ENCODE measurements at regions not wholly inside any gene's neighbourhood (a gene's known extent, or its start where the extent isn't known, plus 50 kb on each side); places are given as distances from the start of the nearest gene placed in this dataset.

DNA sequence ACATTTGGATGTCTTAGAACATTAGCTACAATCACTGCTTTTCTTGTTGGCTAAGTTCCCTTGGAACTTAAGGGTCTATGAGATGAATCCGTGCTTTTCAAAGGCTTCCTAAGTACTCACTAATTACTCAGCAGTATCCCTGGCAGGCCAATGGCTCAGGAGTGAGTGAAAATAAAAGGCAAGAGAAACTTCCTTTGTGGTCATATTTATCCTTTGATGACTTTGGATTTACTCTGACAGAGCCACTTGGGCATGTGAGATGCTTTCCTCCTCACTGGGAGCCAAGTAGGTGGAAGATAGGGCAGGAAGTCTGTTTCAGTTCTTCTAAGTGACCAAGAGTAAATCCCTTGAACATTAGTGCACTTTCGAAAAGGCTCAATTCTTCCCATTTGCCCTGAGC, 224.3 kb upstream of the FOXA2 start:
- TF ChIP-seq, protein P1, sequence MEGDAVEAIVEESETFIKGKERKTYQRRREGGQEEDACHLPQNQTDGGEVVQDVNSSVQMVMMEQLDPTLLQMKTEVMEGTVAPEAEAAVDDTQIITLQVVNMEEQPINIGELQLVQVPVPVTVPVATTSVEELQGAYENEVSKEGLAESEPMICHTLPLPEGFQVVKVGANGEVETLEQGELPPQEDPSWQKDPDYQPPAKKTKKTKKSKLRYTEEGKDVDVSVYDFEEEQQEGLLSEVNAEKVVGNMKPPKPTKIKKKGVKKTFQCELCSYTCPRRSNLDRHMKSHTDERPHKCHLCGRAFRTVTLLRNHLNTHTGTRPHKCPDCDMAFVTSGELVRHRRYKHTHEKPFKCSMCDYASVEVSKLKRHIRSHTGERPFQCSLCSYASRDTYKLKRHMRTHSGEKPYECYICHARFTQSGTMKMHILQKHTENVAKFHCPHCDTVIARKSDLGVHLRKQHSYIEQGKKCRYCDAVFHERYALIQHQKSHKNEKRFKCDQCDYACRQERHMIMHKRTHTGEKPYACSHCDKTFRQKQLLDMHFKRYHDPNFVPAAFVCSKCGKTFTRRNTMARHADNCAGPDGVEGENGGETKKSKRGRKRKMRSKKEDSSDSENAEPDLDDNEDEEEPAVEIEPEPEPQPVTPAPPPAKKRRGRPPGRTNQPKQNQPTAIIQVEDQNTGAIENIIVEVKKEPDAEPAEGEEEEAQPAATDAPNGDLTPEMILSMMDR (IDR thresholded peaks at IDR 0.05; ENCODE audit: low read depth, low read length): no peak
- no peak for TF ChIP-seq EZH2phosphoT487 (IDR thresholded peaks at IDR 0.05; ENCODE audit: low read depth)

All from OCI-LY3 (cell line).